NCI-H187 treated with DMSO at 0.1 percent for 48 hours (cell line): ENCODE measurements at regions not wholly inside any gene's neighbourhood (a gene's known extent, or its start where the extent isn't known, plus 50 kb on each side); places are given as distances from the start of the nearest gene placed in this dataset.
A peak's percentile ranks its signal among the peaks of the same experiment; 100 is the strongest.

ENCODE experiments used
- DNase-seq: peaks from one replicate; lab custom pipeline; 2025; lab: John Stamatoyannopoulos, UW

DNA sequence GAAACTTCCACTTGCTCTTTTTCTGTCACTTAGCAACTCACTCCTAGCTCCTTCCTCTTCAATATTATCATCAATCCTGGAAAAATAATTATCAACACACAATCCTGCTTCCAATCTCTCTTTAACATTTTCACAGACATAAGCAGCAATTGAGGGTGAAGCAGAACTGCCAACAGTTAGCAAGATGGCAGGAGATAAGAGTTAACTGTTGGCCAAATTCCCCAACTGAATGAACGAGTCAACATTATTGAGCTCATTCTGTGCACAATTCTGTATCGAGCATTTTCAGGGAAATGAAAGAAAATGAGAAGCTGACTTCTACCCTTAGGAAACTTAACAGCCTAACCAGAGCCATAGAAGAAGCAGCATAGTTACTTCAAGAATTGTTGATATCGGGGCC, 152.0 kb downstream of the KCNA5 start:
- DNase-seq: no peak

- DNase-seq: no peak
These were observed 153.5 kb downstream of the KCNA5 start for GRCh38 chr12:5197131-5197530.

- DNase-seq: no peak
These were observed 154.0 kb downstream of the KCNA5 start for GRCh38 chr12:5197656-5198055.

DNA sequence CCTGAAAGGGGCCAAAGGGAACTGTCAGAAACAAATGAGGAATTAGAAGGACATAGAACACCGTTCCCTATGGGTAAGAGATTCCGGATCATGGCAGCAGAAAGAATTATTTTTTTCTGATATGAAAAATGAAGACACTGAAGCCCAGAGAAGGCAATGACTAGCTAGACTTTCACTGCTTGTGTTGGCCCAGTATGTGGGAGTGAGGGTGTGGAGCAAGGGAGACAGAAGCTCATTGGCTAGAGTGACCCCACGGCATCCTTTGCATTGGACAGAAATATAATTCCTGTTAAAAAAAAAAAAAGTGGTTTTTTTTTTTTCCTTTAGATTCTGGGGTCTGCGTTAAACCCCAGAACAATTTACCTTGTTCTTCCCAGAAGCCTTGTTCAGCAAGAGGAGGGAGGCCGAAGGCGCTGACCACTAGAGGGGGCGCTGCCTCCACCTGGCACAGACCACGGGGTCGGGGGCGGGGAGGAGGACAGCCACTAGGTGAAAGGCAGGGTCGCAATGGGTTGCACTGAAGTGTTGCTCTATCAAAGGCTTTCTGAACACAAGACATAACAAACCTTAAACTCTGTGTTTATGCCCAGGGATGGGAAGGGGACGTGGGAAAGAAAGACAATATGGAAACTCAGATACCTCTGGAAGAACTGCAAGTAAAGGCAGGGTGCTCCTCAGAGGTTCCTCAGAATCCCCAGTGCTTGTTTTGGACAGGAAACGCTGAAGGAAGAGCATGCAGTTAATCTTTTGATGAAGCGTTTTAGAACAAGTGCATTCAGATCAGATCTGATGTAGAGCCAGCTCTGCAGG, 156.8 kb downstream of the KCNA5 start:
- peak; percentile 19 for DNase-seq

DNA sequence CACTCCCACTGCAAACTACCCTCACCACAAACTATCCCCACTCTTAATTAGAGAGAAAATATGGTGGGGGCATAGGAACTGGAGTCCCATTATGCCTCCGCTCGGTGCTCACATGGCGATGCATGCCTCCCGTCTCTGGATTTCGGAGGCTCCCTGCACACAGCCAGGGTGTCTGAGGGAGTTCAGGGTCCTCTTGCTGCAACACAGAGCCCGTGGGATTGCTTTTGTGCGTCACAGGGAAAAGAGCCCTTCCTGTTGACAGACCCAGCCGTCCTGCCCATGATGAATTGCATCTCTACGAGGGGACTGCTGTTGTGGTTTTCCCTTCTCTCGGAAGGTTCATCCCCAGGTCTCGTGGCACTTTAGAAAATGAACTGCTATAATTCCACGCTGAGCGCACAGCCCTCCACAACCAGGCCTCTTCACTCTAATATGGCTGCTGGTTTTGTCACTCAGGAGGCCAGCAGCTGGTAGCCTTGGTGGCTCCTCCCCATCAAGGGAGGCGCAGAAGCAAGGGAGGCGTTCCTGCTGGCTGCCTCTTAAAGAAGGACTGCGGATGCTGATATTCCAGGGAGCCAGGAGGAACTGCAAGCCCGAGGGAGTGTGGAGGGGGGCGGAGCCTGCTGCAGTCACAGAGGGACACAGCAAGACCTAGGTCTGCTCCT, 158.0 kb downstream of the KCNA5 start:
- DNase-seq: peak; percentile 93

GRCh38 chr12:5203274-5203673, 159.6 kb downstream of the KCNA5 start:
- no peak for DNase-seq

- no peak for DNase-seq
These were observed 160.0 kb downstream of the KCNA5 start for GRCh38 chr12:5203720-5204119.

DNA sequence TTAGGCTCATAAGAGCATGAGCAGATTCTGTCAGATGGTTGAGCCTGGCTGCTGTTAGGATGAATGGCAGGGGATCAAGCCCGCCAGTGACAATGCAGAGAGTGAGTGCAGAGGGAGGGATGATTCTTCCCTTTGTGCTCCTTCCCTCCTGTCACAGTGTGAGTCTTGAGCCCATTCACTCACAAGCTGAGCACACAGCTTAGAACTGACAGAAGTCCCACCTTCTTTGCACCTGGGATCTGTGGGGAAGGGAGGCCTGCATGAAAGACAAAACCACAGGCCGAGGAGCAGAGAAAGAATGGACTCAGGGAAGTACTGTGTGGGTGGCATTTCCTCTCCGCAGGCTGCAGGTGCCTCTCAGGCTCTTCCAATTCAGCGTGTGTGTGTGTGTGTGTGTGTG, 160.6 kb downstream of the KCNA5 start:
- DNase-seq: peak; percentile 68

DNA sequence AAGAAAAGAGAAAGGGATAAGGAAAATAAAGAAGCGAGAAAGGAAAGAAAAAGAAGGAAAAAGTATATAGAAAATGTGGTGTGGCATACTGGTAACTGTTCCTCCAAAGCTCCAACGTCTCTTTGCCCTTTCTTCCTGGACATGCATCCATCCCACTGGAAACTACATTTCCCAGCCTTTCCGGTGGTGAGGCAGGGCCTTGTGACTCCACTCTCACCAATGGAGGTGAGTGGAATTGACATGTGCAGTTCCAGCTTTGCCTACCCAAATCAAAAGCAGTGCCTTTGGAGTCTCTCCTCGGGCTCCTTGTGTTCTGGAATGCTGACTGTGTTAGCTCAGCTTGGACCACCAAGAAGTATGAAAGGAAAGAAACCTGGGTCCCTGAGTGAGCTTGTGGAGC, 161.2 kb downstream of the KCNA5 start:
- no peak for DNase-seq

DNA sequence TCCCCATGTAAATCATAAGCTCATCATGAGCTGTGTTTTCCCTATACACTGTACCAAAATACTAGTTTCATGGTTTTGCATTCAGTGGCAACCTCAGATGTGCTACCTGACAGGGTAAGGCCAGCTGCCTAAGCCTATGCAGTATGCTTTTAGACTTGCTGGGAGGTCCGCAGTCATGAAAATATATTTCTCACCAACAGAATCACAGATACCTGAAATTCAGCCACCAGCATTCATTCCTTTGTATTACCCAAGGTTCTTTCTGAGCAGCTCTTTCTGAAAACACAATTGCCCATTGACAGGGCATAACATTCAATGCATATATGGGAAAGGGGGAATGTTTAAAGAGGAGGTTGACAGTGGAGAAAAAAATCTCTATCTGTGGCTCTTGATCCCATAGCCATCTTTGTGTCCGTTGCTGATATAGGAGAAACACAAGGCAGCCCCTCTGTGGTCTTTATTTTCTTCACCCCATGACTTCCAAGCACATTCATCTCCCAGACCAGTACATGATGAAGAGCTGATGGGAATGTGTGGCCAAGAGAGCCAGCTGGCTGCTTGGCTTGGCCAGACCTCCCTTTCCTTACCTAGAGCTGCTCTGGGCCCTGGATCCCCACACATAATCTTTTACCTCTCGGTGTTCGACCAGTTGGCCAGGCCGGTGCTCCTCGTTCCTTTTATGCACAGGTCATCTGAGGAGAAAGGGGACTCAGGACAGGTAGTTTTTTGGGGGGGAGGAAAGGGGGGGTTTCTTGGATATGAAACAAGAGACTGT, 162.9 kb downstream of the KCNA5 start:
- no peak for DNase-seq

GRCh38 chr12:5210179-5210922, 166.7 kb downstream of the KCNA5 start:
- no peak for DNase-seq

- no peak for DNase-seq
These were observed 167.2 kb downstream of the KCNA5 start for GRCh38 chr12:5210923-5211290.

GRCh38 chr12:5213336-5213735, 169.7 kb downstream of the KCNA5 start:
- no peak for DNase-seq

GRCh38 chr12:5213990-5214389, 170.3 kb downstream of the KCNA5 start:
- no peak for DNase-seq

- DNase-seq: no peak
These were observed 174.3 kb downstream of the KCNA5 start for GRCh38 chr12:5217936-5218335.

DNA sequence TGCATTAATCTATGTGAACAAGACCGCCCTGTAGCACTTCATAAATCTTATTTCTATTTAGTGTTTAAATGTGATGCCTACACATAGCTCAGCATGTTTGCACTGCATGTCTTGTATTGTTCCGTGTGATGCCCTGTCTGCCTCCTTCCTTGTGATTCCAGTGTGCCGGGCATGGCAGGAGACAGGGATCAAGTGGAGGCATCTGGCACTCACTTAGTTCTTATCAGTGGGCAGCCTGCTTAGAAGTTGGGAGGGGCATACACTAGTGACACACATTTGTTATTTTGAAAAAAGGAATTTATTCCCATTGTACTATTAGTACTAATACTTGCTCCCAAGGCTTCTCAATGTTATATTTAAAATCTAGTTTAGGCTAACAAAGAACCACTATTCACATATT, 176.4 kb downstream of the KCNA5 start:
- no peak for DNase-seq

- no peak for DNase-seq
These were observed 177.2 kb downstream of the KCNA5 start for GRCh38 chr12:5220835-5221234.

- DNase-seq: no peak
These were observed 178.4 kb downstream of the KCNA5 start for GRCh38 chr12:5222011-5222461.

DNA sequence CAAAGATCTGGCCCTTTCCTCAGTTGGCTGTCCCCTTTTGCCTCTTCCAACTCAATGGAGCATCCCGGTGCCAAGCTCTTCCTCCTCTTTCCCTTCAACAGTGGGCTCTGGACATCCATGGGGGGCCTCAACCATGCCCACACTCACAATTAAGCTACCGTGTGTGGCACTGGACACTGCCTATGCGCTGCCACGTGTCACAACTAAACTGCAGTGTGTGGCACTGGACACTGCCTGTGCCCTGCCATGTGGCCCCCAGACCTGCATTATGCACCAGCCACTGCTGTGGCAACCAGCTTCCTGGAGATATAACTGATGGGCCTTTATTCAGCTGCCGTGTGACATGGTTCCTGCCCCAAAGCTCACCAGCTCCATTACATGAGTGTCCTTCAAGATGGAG, 179.1 kb downstream of the KCNA5 start:
- no peak for DNase-seq

- DNase-seq: no peak
These were observed 180.2 kb downstream of the KCNA5 start for GRCh38 chr12:5223881-5224280.

DNA sequence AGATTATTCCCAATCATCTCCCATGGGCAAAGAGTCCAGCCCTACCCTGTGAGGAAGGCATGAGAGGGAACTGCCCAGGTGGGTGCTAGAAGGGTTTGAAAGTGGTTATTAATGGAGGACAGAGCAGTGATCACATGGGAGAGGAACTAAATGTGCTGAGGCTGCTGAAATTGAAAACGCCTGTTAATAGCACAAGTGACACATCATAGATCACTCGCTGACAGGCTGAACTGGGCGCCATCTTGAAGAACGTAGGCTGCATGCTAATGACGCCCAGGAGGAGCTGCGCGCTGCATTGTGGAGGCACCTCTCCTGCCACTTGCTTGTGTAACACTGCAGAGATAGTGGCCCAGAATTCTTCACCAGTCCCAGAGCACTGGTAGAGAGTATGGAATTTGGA, 182.9 kb downstream of the KCNA5 start:
- DNase-seq: no peak

- DNase-seq: no peak
These were observed 184.2 kb downstream of the KCNA5 start for GRCh38 chr12:5227708-5228373.
